ENCODE measurements at regions not wholly inside any gene's neighbourhood (a gene's known extent, or its start where the extent isn't known, plus 50 kb on each side); places are given as distances from the start of the nearest gene placed in this dataset.
A peak's percentile ranks its signal among the peaks of the same experiment; 100 is the strongest.
"Not testable (repeated sequence)": the region's sequence is repeated elsewhere in the genome, so short reads cannot be mapped to it uniquely, and the experiment has no call there.

DNA sequence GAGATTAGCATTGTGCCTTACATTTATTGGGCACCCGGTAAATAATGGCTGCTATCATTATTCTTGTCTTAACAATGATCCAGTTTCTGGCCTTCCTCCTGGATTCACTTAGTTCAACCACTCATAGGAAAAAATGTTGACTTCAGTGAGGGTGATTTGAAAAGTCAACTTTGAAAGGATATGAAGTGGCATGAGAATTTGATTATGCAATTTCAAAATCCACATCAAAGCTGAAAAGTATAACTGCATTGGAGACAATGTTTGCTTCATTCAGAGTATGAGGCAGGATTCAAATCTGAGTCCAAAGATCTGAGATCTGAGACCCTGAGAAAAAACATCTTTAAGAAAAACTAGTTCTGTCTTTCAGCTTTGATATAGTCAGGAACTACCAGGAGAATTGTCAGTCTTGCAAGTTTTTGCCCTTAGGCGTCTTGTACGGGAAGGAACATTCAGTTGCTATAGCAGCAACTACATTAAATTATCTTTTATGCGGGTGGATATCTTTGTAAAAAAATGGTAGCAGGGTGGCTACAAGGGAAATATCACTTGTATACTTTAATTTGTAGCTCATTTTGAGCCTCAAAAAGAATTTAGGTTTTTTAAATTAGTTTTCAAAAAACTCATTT is 587.5 kb upstream of the LCORL start:
- ATAC-seq (no peak), DNase-seq (no peak)
- intact Hi-C loops (cut with DNase I; ENCODE audit: low total_unique reads): no loop called here
- Histone ChIP-seq H3K4me3 (no peak overlapping the region), H3K27ac (no peak overlapping the region), H3K4me1 (no peaks in the 10 kb centered on the region), H3K9me3 (no peaks in the 10 kb centered on the region), H3K27me3 (no peaks in the 10 kb centered on the region), H3K36me3 (no peaks in the 10 kb centered on the region)
- in situ Hi-C loops (cut with MboI; ENCODE audit: low sequenced_read_pairs in 4 of 4): no loop called here
- TF ChIP-seq, protein P1, sequence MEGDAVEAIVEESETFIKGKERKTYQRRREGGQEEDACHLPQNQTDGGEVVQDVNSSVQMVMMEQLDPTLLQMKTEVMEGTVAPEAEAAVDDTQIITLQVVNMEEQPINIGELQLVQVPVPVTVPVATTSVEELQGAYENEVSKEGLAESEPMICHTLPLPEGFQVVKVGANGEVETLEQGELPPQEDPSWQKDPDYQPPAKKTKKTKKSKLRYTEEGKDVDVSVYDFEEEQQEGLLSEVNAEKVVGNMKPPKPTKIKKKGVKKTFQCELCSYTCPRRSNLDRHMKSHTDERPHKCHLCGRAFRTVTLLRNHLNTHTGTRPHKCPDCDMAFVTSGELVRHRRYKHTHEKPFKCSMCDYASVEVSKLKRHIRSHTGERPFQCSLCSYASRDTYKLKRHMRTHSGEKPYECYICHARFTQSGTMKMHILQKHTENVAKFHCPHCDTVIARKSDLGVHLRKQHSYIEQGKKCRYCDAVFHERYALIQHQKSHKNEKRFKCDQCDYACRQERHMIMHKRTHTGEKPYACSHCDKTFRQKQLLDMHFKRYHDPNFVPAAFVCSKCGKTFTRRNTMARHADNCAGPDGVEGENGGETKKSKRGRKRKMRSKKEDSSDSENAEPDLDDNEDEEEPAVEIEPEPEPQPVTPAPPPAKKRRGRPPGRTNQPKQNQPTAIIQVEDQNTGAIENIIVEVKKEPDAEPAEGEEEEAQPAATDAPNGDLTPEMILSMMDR (IDR thresholded peaks at IDR 0.05 in 4 of 5, conservative IDR thresholded peaks at IDR 0.05 in 1 of 5): no peak
- no peak for TF ChIP-seq POLR2A (IDR thresholded peaks at IDR 0.05)

DNA sequence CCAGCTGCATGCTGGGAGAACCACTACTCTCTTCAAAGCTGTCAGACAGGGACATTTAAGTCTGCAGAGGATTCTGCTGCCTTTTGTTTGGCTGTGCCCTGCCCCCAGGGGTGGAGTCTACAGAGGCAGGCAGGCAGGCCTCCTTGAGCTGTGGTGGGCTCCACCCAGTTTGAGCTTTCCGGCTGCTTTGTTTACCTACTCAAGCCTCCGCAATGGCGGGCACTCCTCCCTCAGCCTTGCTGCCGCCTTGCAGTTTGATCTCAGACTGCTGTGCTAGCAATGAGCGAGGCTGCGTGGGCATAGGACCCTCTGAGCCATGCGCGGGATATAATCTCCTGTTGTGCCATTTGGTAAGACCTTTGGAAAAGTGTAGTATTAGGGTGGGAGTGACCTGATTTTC is 581.1 kb upstream of the LCORL start:
- ATAC-seq; H3K4me3 ChIP-seq; in situ Hi-C loops (cut with MboI; ENCODE audit: low sequenced_read_pairs in 4 of 4); H3K4me1 ChIP-seq; intact Hi-C loops (cut with DNase I; ENCODE audit: low total_unique reads); DNase-seq; H3K27me3 ChIP-seq; H3K9me3 ChIP-seq; H3K27ac ChIP-seq; H3K36me3 ChIP-seq: not testable (repeated sequence)

- intact Hi-C loops (cut with DNase I; ENCODE audit: low total_unique reads) (loop anchor here (2.0 kb wide), 1 partner anchor 1045 kb away; no protein-coding TSS in a partner anchor), in situ Hi-C loops (cut with MboI; ENCODE audit: low sequenced_read_pairs in 4 of 4) (loop anchor here (5.0 to 25.0 kb wide), 6 partner anchors 756 to 1056 kb away; partner anchors contain the start of genes DCAF16 (in 2 of the 4) and NCAPG (in 2 of the 4))
- TF ChIP-seq, protein P1 (IDR thresholded peaks at IDR 0.05 in 4 of 5, conservative IDR thresholded peaks at IDR 0.05 in 1 of 5): peak; percentile 27 to 80 (median 64)
- no peak for TF ChIP-seq POLR2A (IDR thresholded peaks at IDR 0.05)
- DNase-seq: peak in 1 of 2 donors; percentile 17
- peak in 1 of 2 donors; percentile 58 for ATAC-seq
- no peak overlapping the region for H3K27ac ChIP-seq
- H3K36me3 ChIP-seq: no peaks in the 10 kb centered on the region
- no peaks in the 10 kb centered on the region for H3K9me3 ChIP-seq
- no peak overlapping the region for H3K4me3 ChIP-seq
- H3K4me1 ChIP-seq: no peaks in the 10 kb centered on the region
- H3K27me3 ChIP-seq: no peaks in the 10 kb centered on the region
Measured at GRCh38 chr4:18593297-18594002, 571.9 kb upstream of the LCORL start.

DNA sequence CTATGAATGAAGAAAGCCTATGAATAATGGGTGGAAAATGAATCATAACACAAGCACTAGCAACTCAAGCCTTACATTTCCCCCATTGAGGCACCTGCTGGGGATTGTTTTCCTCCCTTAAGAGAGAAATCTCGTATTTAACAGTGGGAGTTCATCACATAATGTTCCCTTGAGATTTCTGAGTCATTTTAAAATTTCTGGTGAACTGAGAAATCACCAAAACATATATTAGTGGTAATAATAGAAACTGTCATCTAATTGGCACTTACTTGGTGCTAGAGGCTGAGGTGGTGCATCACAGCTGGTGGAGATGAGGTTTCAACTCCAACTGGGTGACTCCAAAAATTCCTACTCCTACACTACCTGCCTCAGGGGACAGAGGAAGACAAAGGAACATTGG is 561.3 kb upstream of the LCORL start:
- Histone ChIP-seq H3K4me1 (no peaks in the 10 kb centered on the region), H3K4me3 (no peak overlapping the region), H3K27me3 (no peaks in the 10 kb centered on the region), H3K27ac (no peak overlapping the region), H3K36me3 (no peaks in the 10 kb centered on the region), H3K9me3 (no peaks in the 10 kb centered on the region)
- in situ Hi-C loops (cut with MboI; ENCODE audit: low sequenced_read_pairs in 4 of 4): loop anchor here in 3 of 4 donors (25.0 kb wide), 3 partner anchors 746 to 1046 kb away; partner anchors contain the start of genes DCAF16 (in 1 of the 3) and NCAPG (in 1 of the 3)
- TF ChIP-seq, protein P1 (IDR thresholded peaks at IDR 0.05 in 4 of 5, conservative IDR thresholded peaks at IDR 0.05 in 1 of 5): no peak
- no peak for TF ChIP-seq POLR2A (IDR thresholded peaks at IDR 0.05)
- DNase-seq (no peak), ATAC-seq (no peak)
- intact Hi-C loops (cut with DNase I; ENCODE audit: low total_unique reads): no loop called here

DNA sequence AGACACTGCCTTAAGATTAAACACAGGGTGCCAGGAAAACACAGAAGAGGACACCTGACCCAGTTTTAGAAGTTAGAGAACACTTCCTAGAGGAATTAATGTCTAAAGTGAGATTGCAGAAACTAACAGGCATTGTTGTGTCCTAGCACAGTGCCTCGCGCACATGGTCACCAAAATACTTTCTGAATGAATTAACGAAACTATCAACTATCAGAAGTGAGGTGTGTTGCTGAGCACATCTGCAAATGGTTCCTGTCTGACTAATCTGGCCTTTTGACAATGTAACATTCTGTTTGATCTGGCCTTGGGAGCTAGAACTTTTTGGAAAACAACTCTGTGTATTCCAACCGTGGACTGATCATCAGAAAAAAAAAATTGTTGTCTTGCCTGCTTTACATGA is 556.8 kb upstream of the LCORL start:
- intact Hi-C loops (cut with DNase I; ENCODE audit: low total_unique reads): no loop called here
- H3K9me3 ChIP-seq: no peaks in the 10 kb centered on the region
- no peaks in the 10 kb centered on the region for H3K36me3 ChIP-seq
- in situ Hi-C loops (cut with MboI; ENCODE audit: low sequenced_read_pairs in 4 of 4): loop anchor here in 3 of 4 donors (25.0 kb wide), 3 partner anchors 741 to 1041 kb away; partner anchors contain the start of genes DCAF16 (in 1 of the 3) and NCAPG (in 1 of the 3)
- no peaks in the 10 kb centered on the region for H3K4me1 ChIP-seq
- ATAC-seq: no peak
- DNase-seq: no peak
- H3K27ac ChIP-seq: no peak overlapping the region
- no peaks in the 10 kb centered on the region for H3K27me3 ChIP-seq
- no peak overlapping the region for H3K4me3 ChIP-seq
- TF ChIP-seq, protein P1 (IDR thresholded peaks at IDR 0.05 in 4 of 5, conservative IDR thresholded peaks at IDR 0.05 in 1 of 5): no peak
- TF ChIP-seq POLR2A (IDR thresholded peaks at IDR 0.05): no peak

Measured in gastrocnemius medialis (tissue), 4 donors.